ENCODE measurements at regions not wholly inside any gene's neighbourhood (a gene's known extent, or its start where the extent isn't known, plus 50 kb on each side); places are given as distances from the start of the nearest gene placed in this dataset.

DNA sequence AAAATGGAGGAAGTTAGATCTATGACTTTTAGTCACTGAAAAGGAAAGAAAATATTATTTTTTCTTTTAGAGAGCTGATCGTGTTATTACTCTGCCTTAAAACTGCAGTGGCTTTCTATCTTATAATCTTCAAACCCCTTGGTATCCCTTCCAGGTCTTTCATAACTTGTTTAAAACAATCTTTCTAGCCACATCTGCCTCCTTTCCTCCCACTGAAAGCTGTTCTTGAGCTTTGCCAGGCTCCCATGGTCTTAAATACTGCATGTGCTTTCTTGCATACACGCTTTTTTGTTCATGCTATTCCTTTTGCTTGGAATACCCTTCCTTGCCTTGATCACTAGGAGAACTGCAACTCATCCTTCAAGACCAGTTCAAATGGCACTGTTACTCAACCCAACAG lies 65.9 kb upstream of the GADD45A start:
- no peak for DNase-seq

DNA sequence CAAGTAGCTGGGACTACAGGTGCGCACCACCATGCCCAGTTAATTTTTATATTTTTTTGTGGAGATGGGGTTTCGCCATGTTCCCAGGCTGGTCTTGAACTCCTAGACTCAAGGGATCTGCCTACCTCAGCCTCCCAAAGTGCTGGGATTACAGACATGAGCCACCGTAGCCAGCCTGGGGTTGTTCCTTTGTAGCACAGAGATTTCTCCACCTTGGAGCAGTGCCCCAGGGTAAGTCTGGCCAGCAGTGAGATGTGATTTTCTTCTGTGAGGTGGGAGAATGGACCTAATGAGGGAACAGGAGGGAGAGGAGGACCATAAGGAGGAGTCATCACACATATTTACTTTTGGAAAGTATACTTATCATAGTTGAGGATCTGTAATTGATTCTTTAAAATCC lies 61.1 kb upstream of the GADD45A start:
- DNase-seq = no peak

DNA sequence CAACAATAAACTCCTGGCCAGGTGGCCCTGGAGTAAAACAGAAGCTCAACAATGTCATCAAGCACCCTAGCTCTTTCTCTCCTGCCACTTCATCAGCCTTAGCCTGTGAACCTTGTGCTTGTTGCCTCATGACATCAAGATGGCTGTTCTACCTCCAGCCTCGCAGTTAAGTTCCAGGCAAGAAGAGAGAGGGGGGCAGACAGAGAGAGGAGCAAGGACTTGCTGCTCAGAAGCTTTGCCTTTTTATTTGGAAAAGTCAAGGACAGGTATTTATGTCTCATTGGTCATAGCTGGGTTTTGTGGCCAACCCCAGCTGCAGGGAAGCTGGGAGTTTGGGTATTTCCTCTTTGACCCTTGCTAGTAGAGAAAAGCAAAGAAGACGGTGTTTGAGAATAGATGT lies 60.3 kb upstream of the GADD45A start:
- no peak for DNase-seq

DNA sequence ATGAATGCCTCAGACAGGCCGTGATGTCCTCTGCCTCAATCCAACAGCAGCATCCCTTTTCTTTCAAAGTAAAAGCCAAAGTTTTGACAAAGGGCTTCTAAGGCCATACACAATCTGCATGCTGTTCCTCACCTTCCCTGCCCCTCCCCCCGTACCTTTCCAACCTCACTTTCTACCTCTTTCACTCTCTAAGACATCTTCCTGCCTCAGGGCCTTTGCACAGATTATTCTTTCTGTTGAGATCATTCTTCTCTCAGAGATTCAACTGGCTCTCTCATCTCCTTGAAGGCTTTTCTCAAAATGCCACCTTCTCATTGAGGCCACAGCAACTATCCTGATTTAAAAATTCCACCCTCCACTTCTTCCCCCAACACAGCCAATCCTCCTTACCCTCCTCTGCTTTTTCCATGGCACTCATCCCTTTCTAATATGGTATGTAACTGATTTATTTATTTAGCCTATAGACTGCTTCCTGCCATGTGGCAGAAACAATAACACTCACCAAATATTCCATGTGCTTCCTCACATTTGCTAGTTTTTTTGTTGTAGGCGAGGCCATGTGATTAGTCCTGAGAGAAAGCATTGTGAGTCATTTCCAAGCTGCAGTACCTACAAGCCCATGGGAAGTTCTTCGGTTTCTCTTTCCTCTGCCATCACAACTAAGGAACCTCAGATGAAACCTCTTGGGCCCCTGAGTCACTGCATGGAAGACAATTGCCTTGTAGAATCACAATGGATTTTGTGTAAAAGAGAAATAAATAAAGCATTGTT lies 58.7 kb upstream of the GADD45A start:
- DNase-seq = peak; percentile 60

DNA sequence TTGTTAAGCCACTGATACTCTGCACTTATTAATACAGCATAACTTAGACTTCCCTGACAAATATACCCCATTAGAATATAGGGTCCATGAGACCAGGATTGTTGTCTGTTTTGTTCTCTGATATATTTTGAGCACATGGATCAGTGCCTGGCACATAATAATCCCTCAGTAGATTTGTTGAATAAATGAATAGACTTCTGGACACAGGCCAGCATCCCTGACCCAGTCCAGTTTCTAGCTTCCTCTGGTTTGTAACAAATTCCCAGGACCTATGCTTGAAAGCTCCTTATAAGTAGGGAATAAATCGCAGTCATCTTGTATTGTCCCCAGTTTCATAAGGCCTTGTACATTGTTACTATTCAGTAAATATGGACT lies 58.2 kb upstream of the GADD45A start:
- DNase-seq = no peak

DNA sequence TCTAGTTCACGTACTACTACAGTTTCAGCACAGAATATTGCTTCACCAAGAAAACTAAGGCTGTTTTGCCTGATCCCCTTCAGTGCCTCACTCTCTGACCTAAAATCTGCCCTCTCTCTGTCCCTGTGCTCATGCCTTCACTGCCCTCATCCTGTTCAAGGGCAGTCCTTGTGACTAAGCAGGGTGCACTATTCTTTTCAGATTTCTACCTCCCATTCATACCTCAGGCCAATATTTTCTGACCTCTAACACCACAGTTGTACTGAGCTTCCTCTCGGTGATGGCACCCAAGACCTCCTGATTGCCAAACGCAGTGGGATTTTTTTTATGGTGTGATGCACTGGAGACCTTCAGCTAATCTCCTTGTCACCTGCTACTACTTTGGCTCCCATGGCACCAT lies 57.7 kb upstream of the GADD45A start:
- no peak for DNase-seq

DNA sequence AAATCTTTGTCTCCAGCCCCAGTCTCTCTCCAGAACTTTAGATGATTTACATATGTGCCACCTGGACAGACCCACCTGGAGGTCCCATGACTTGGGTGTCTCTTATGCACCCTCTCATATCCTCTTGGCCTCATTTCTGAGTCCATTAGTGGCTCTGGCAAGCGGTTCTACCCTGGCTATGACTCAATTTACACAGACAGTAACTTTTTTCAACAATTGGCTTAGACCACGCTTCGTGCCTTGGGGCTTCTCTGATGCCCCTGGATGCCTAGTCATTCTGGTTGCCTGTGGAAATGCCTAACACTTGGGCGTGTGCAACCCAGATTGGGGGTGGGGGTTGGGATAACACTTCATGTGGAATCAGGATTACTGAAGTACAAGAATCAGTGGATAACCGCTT lies 57.1 kb upstream of the GADD45A start:
- no peak for DNase-seq

DNA sequence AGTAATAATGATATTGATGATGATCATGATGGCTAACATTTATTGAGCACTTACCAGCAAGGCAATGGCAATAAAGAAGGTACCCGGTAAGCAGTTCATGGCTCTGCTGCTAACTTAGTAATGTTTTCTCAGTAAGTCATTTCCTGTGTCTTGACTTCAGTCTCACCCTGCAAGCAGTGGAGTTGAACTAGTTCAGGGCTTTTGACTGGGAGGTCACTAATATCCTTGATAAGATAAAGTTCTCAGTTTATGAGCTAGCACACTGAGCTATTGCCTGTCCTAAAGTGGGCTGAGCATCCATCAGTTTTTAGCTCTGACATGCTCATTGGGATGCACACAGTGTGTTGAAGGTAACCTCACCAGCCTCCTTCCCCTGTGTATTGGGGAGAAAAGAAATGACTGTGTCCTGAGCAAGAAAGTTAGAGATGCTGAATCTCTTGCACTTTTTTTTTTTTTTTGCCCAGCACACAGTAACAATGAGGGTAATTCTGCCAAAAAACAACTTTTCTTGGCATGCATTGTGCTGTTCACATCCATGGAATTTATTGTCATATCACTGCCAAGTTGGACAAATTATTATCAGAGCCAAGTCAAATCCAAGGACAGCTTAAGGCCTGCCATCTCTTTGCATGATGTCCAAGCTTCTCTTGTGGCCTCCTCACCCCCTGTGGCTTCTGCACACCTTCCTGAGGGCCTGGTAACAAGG lies 55.5 kb upstream of the GADD45A start:
- peak; percentile 43 for DNase-seq

DNA sequence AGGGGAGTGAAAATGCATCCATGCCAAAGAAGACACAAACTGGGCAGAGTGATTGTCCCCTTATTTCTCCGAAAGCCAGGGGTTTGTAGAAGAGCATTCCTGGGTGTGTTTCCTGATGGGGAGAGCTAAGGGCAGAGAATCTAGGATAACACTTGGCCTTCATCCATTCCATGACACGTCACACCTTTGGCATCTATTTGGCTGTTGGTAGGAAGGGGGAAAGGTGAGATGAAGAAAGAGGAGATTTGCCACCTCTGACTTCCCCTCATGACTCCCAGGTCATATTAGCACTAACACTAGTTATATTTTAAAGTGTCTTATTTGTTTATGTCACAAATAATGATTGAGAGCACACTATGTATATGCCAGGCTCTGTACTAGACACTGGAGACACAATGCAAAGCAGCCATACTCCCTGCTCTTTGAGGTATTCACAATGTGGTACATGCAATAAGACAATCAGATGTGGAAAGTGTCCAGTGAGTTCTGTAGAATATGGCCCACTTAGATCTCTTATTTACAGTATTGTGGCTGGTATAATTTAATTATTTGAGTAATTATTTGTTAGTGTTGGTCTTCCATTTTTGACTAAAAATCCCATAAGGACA lies 54.5 kb upstream of the GADD45A start:
- no peak for DNase-seq

DNA sequence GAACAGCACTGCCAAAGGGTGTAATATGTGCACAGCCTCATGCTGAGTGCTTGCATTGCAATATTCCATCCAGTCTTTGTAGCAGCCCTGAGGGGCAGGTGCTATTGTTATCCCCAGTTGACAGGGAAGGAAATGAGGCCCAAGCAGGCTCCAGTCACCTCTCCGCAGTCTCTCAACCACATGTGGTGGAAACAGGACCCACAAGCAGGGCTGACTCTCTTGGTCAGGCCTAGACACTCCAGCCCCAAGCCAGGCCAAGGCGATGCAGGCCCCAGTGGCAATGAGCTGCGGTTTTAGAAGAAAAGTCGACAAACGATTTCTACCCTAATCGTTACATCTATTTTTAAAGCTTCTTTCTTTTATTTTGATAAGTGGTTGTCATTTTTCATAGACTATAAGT lies 52.6 kb upstream of the GADD45A start:
- DNase-seq = no peak

DNA sequence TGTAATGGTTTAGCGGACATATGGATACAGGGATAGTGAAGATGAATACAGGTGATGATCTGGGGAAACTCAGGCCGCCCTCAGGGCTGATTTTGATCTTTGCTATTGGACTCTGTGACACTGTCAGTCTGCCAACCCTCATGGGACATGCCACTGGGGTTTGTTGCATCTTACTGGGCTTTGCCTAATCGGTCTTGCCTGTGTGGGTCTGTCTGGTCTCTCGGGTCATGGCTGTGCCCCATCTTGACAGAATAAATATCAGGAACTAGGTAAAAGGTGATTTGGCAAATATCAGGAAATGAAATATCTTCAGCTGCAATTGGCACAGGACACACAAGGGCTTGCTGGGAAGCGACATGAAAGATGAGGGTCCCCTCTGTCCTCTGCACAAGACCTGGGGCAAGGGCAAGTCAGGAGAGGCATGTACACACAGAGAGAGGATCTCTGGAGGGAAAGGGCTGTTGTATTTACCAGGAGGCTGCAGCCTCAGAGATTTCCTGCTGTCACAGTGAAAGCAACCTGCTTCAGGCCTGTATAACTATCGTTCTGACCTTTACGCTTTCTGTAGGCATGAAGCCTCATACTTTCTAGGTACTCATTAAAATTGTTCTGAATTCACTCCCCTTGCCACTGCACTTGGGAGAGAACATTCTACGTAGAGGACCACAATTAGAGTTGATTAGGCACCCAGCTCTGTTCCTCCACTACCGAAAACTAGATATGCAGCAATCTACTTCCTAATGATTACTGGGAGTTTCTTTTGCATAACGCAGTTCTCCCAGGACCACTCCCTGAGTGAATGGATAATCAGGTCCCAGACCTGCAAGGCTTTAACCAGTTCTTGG lies 52.0 kb upstream of the GADD45A start:
- no peak for DNase-seq

DNA sequence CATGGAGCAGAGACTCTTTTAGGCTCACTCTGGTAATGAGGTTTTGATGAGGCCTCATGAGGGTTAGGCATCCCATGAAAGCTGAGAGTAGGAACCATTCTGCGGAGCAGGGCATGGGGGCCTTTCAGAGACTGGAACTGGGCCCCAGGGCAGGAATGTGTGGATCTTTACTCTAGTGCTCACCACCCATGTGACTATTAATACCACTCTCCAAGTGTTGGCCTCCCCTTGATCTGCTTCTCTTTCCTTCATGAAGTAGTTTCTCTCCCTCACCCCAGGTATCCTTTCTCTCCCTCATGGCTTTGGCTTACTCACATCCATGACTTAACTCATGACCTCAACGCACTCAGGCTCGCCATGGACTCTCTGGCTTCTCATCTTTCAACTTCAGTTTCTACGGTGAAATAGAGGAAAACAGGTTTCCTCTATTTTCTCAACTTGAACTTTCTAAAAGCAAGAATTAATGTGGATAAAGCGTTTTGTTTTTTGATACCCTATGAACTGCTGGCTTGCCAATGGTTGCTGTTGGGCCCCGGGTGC lies 50.5 kb upstream of the GADD45A start:
- no peak for DNase-seq

DNA sequence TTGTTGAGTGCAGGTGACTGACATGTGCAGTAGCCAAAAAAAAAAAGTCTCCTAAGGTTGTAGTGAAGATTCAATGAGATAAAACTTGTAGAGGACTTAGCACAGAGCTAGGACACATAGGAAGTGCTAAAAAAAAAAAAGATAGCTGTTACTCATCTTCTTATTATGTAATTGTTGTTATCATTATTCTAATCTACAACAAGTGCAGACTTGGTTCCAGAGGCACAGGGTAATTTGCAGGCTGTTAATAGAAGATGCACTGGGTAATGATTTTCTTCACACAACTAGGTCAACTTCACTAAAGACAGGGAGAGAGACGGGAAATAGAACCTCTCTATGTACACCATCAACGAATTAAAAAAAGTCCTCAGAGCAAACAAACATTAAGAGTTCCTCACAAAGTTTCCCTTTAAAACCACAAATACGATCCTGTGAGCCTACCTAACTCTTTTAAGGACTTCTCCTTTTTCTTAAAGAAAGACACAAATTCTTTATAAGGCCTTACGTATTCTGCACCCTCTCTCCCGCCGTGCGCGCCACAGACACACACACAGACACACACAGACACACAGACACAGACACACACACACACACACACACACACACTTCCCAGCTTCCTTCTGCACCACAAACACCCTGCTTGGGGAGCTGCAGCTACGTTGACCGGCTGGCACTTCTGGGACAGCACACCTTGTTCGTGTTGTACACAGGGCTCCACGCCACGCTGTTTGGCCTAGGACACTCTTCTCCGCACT lies 49.8 kb upstream of the GADD45A start:
- no peak for DNase-seq

Measured in fibroblast of skin of right biceps (primary cell).